Lung microvascular endothelial cell (primary cell): ENCODE measurements at regions not wholly inside any gene's neighbourhood (a gene's known extent, or its start where the extent isn't known, plus 50 kb on each side); places are given as distances from the start of the nearest gene placed in this dataset.

Experiments used
- DNase-seq, 2 donors: peaks; one replicate each; pipeline versions ENCODE4 v3.0.0 to v3.0.0-alpha.2; 2010; ENCODE audit warnings: low read depth in 2 of 2

DNA sequence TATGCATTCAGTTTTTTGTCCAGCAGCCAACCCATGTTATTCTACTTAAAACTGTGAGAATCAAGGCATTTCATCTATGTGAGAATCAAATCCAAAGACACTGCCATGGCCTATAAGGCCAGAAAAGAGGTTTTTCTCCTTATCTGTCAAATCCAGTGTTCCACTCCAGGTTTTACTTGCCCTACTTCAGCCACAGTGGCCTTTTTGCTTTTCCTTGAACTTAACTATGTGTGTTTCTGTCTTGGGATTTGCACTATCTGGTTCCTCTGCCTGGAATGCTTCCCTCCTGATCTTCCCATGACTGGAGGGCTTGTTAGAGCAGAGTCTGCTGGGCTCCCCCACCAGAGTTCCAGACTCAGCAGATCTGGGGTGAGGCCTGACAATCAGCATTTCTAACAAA, 113.1 kb upstream of the DOK5 start:
- no peak for DNase-seq

DNA sequence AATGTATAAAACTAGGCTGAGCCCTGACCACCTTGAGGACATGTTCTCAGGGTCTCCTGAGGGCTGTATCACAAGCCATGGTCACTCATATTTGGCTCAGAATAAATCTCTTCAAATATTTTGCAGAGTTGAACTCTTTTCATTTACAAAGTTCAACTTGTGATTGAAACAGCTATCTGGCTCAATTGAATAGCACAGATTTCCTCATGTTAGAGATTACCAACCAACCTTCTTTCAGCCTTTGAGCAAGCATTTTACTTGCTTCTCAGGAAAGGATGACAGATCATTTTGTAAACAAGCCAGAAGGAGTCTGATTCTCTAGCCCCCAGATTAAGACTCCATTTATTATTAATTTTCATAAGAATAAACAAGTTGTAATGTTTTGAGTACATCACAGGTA, 111.0 kb upstream of the DOK5 start:
- no peak for DNase-seq

GRCh38 chr20:54364919-54365318, 110.5 kb upstream of the DOK5 start:
- DNase-seq, result no peak

GRCh38 chr20:54366669-54367344, 108.6 kb upstream of the DOK5 start:
- no peak for DNase-seq

GRCh38 chr20:54368570-54368969, 106.8 kb upstream of the DOK5 start:
- no peak for DNase-seq

DNA sequence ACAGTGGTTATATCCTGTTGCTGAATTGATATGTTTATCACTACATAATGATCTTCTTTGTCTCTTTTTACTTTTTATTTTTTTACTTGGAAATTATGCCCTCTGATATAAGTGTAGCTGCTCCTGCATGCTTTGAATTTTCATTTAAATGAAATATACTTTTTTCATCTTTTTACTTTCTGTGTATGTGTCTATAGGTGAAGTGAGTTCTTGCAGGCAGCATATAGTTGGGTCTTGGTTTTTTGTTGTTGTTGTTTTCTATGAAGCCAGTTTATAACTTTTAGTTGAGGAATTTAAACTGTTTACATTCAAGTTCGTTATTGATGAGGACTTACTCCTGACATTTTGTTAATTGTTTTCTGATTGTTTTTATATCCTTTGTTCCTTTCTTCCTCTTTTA, 103.1 kb upstream of the DOK5 start:
- DNase-seq, result no peak

DNA sequence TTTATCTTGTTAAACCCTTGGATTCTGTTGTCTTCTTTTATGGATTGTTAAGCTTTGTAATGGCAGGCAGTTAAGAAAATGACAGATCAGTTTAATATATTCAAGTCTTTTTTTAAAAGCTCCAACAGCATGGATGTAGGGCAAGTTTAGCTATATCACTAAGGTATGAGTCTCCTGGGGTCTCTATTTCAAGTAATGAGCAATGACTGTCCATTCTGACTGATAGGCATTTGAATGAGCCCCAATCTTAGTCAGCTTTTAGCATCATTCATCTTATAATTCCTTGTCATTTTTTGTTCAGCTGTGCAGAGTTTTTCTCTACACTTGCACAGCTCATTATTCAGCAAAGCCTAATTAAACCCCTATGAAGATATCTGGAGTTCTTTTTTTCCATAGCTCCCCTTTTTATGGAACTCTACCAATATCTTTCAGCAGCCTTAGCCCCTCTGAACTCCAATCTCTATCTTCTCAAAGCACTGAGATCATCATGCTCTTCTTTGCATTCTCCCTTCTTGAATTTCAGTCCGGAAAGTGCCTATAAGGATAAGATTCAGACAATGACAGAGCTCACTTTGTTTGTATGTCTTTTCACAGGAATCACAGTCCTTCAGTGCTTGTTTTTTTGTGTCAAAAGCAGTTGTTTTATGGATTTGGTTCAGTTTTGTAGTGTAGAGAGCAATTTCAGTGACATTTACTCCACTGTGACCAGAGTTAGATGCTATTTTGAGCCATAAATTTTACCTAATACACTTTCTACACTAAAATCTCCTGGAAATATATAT, 97.2 kb upstream of the DOK5 start:
- no peak for DNase-seq

DNA sequence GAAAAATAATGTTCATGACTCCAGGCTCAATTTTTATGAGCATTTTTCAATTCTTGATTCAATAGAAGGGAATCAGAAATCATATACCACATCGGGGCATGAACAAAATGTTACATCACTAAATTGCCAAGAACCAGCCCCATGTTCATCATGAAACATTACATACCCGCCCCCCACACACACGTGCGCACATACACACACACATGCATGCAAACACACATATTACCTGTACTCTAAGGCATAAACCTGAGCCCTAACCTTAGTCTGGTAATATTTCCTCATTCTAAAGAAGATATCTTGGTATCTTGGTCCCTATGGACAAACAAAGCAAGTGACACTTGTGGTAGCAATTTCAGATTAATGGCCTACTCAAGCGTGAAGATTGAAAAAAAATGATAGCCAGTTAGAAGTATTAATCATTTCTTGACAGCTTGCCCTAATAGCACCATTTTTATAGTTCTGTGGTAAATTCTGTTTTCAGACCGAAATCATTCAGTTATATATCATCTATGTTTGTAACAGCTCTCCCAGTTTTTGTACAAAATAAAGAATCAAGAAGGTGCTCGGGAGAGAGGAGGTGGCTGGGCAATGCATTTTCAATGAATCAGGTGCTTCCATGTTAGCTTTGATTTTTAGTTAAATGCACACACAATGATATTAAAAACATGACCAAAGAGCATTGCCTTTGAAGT, 95.4 kb upstream of the DOK5 start:
- DNase-seq, result no peak

DNA sequence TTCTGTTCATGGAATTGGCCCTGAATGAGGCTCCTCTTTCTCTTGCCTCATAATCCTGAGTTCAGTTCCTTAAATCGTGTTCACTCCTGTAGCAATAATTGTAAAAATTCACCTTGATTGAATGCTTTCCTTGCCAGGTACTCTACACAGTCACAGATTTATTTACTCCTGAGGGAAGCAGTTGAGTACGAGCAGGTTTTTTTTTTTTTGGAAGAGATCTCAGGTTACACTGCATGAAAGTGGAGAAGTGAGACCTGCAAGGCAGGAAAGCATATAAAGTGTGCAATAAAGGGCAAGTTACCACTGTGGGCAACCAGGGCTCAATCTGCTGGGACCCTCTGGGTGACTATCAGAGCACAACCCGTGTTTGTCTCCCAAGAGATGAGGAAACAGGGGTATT, 93.0 kb upstream of the DOK5 start:
- no peak for DNase-seq

DNA sequence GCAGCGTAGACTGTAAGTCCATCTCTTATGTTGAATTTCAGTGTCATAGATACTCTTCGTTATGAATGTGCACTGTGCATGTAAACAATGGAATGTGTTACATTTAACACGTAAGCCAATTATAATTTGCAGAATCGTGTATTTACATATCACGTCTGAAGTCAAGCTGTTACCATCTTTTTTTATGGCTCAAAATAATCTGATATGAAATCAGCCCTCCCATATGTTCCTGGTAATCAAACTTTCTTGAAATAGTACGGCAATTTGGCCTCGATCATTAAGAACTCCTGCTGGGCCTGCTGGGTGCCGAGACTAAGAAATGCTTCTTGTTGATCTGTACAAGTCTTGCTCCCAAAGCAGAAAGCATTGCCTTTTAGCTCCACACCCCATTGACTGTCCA, 89.6 kb upstream of the DOK5 start:
- no peak for DNase-seq

- no peak for DNase-seq
Observed at GRCh38 chr20:54389596-54390280, 85.7 kb upstream of the DOK5 start.

DNA sequence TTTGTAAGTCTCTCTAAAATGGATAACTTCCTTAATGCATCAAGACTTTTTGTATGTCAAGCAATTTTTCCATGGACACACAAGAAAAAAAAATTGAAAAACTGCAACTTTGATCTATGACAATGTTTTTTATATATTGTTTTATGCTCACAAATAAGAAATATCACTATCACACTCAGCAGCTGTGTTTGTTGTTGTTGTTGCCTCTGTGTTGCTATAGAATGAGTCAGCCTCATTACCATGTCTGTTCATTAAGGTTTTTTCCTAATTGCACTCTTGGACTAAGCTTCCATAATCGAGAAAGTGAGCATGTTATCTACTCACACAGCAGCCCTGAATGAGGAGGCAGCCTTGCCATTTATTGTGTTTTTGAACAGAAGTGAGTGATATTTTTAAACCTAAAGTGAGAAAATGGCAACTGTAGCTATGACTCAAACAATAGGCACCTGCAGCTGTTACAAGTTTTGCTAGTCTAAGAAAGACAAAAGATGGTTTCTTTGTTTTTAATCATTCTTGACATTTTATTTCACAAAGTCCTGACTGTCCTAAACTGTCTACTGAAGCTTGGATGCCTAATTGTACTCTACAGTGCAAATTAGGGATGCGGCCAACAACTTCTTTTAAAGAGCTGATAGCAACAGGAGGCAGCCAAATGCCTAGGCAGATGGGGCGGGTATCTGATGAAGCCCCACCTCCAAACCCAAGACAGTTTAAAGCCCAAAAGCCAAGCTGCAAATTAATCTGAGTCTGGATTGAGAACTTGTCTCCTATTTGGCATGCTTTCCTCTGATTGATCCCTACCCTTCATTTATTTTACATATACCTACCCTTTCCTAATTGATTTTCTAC, 77.9 kb upstream of the DOK5 start:
- no peak for DNase-seq

- DNase-seq, result no peak
Observed at GRCh38 chr20:54398814-54399213, 76.6 kb upstream of the DOK5 start.

- DNase-seq, result no peak
Observed at GRCh38 chr20:54405540-54405939, 69.9 kb upstream of the DOK5 start.

DNA sequence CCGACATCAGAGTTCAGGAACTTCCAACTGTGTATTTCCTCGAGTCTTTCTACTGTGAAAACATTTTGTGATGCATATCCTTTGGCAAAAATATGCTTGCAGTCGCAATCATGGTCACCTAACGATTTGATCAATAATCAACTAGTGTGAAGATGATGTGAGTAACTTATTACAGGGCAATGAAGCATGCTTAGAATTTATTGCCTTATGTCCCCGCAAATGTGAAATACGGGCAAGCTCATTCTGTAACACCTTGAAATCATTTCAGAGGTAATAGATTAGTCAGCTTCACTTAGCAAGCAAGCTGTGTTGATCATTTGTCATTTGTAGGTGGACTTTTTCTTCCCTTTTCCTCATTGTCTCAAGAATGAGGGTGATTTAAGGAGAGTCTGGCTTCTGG, 67.9 kb upstream of the DOK5 start:
- no peak for DNase-seq

- no peak for DNase-seq
Observed at GRCh38 chr20:54415967-54416366, 59.4 kb upstream of the DOK5 start.

- no peak for DNase-seq
Observed at GRCh38 chr20:54416770-54417169, 58.6 kb upstream of the DOK5 start.

DNA sequence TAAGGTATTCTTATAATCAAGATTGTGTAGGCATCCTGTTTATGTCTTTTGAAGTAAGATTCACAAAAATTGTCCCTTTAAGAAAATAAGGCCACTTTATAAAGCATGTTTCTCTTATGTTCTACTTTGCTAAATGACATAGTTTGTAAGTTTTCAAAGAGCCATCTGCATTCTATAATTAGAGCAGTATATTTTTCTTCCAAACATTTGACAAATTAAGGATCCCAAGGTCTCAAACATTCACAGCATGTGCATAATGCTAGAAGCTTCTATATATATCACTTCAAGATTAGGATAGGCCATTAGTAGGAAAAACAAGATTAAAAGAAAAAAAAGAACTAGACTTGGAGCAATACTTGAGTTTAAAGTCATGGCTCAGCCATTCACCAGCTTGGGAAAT, 55.9 kb upstream of the DOK5 start:
- DNase-seq, result no peak
